HepG2 (cell line): ENCODE measurements at regions not wholly inside any gene's neighbourhood (a gene's known extent, or its start where the extent isn't known, plus 50 kb on each side); places are given as distances from the start of the nearest gene placed in this dataset.

Experiments used
- ATAC-seq: fragments of 200-7000 bp; cut with Tn5 transposase; 3 replicates; pipeline ENCODE4 v1.9.1; 2020; ENCODE audit warnings: mild to moderate bottlenecking, moderate library complexity
- BruUV-seq: library from RNA; stranded (reverse); fragments of 400-500 nt; replicated peaks from 2 replicates; lab custom pipeline; 2021; lab: Mats Ljungman, UMichigan
- CTCF ChIA-PET: fragments of 300-600 bp; formaldehyde crosslinking; extraction: SDS; loops from one replicate; lab custom pipeline; 2021; ENCODE audit warnings: low total read pairs, inconsistent platforms, low intra/inter-chr PET ratio; lab: Yijun Ruan, JAX
- POLR2A ChIA-PET: fragments of 350-600 bp; sonication (Branson Sonifier 250); formaldehyde crosslinking; loops from one replicate; lab custom pipeline; 2020; ENCODE audit warnings: antibody characterized with exemption, inconsistent platforms; lab: Yijun Ruan, JAX
- DNase-seq: peaks from one replicate; pipeline ENCODE4 v3.0.0-alpha.2; 2015; ENCODE audit warnings: low spot score
- FAIRE-seq: peaks from 3 replicates; lab custom pipeline; 2011; peaks lifted over from hg19 to GRCh38; lab: Jason Lieb, UNC
- H2AFZ ChIP-seq: one replicate; pipeline ENCODE4 v1.6.1; 2011; ENCODE audit warnings: low read length, inconsistent platforms
- H3K27ac ChIP-seq: fragments of 300-600 bp; 3 replicates; pipeline ENCODE4 v1.8.0; 2011; ENCODE audit warnings: mixed run types, mild to moderate bottlenecking, mixed read lengths, low read length, inconsistent platforms; ENCODE audit not compliant: insufficient read depth; ENCODE audit errors: extremely low read length
- H3K27me3 ChIP-seq, 2 experiments: fragments of 200-600 bp in 1 of 2; 2 replicates in 1 of 2; 3 replicates in 1 of 2; pipeline versions ENCODE4 v1.6.0 to v1.8.0; 2011; ENCODE audit warnings: low read length in 2 of 2, mild to moderate bottlenecking in 2 of 2, moderate library complexity in 2 of 2, inconsistent platforms in 1 of 2; ENCODE audit not compliant: insufficient read depth in 2 of 2, control insufficient read depth in 1 of 2
- H3K36me3 ChIP-seq, 2 experiments: fragments of 200-600 bp in 1 of 2; replicated peaks in 1 of 2; 2 replicates in 1 of 2; 3 replicates in 1 of 2; pipeline versions ENCODE4 v1.5.1 to v1.8.0; 2011; ENCODE audit warnings: low read length in 2 of 2, inconsistent platforms in 1 of 2; ENCODE audit not compliant: insufficient read depth in 2 of 2, control insufficient read depth in 1 of 2
- H3K4me1 ChIP-seq: 2 replicates; pipeline ENCODE4 v1.5.1; 2012; ENCODE audit warnings: low read length, inconsistent platforms; ENCODE audit not compliant: insufficient read depth
- H3K4me2 ChIP-seq: 2 replicates; pipeline ENCODE4 v1.6.0; 2011; ENCODE audit warnings: low read depth, low read length, inconsistent platforms
- H3K4me3 ChIP-seq, 3 experiments: fragments of 200-600 bp in 1 of 3; sonication (generic), shearing (Covaris generic) in 1 of 3; replicated peaks in 1 of 3; 2 replicates each; pipeline ENCODE4 v1.5.1; 2011 to 2016; ENCODE audit warnings: low read length in 3 of 3, inconsistent platforms in 2 of 3, low read depth in 2 of 3, mild to moderate bottlenecking in 2 of 3, control low read depth in 1 of 3, mixed read lengths in 1 of 3; ENCODE audit not compliant: insufficient read depth in 1 of 3
- H3K79me2 ChIP-seq: one replicate; pipeline ENCODE4 v1.6.1; 2011; ENCODE audit warnings: low read length, inconsistent platforms; ENCODE audit not compliant: insufficient read depth
- H3K9ac ChIP-seq: 2 replicates; pipeline ENCODE4 v1.6.0; 2011; ENCODE audit warnings: mild to moderate bottlenecking, low read depth, low read length, inconsistent platforms; ENCODE audit not compliant: insufficient read depth
- H3K9me3 ChIP-seq: 2 replicates; pipeline ENCODE4 v1.5.1; 2012; ENCODE audit warnings: mild to moderate bottlenecking, low read length
- H4K20me1 ChIP-seq: 2 replicates; pipeline ENCODE4 v1.6.0; 2011; ENCODE audit warnings: inconsistent platforms, mild to moderate bottlenecking, low read length, moderate library complexity; ENCODE audit not compliant: insufficient read depth
- ARNT ChIP-seq: fragments of 450-650 bp; IDR thresholded peaks from 2 replicates; pipeline ENCODE4 v1.6.1; 2017
- ATF3 ChIP-seq: sonication (generic); formaldehyde crosslinking; IDR thresholded peaks from 2 replicates; pipeline ENCODE4 v1.4.0; 2020; ENCODE audit warnings: missing genetic modification reagents
- DRAP1 ChIP-seq: IDR thresholded peaks from 2 replicates; pipeline ENCODE4 v1.6.1; 2016; ENCODE audit warnings: missing genetic modification reagents, missing compliant biosample characterization
- FOXC1 ChIP-seq: sonication (generic); formaldehyde crosslinking; IDR thresholded peaks from 2 replicates; pipeline ENCODE4 v1.8.0; 2022; ENCODE audit warnings: mild to moderate bottlenecking, missing genetic modification reagents, borderline replicate concordance
- MATR3 ChIP-seq: sonication (generic); formaldehyde crosslinking; IDR thresholded peaks from 2 replicates; pipeline ENCODE4 v1.4.0; 2020; ENCODE audit warnings: missing genetic modification reagents
- MTA1 ChIP-seq: sonication (generic); formaldehyde crosslinking; IDR thresholded peaks from 2 replicates; pipeline ENCODE4 v1.4.0; 2020; ENCODE audit warnings: missing genetic modification reagents, mild to moderate bottlenecking, borderline replicate concordance
- MTERF4 ChIP-seq: sonication (generic); formaldehyde crosslinking; IDR thresholded peaks from 2 replicates; pipeline ENCODE4 v1.8.0; 2023; ENCODE audit warnings: mild to moderate bottlenecking, missing genetic modification reagents
- NFE2L1 ChIP-seq: sonication (generic); formaldehyde crosslinking; IDR thresholded peaks from 2 replicates; pipeline ENCODE4 v1.4.0; 2020; ENCODE audit warnings: missing genetic modification reagents, mild to moderate bottlenecking, borderline replicate concordance
- PHF21A ChIP-seq: sonication (generic); formaldehyde crosslinking; IDR thresholded peaks from 2 replicates; pipeline ENCODE4 v1.5.0; 2020; ENCODE audit warnings: mild to moderate bottlenecking, missing genetic modification reagents
- ZBTB1 ChIP-seq: sonication (generic); formaldehyde crosslinking; IDR thresholded peaks from 2 replicates; pipeline ENCODE4 v1.4.0; 2020; ENCODE audit warnings: missing genetic modification reagents, borderline replicate concordance
- ZNF101 ChIP-seq: sonication (generic); formaldehyde crosslinking; IDR thresholded peaks from 2 replicates; pipeline ENCODE4 v1.4.0; 2020; ENCODE audit warnings: mild to moderate bottlenecking, low read depth, missing genetic modification reagents, borderline replicate concordance
- ZNF331 ChIP-seq: sonication (generic); formaldehyde crosslinking; IDR thresholded peaks from 2 replicates; pipeline ENCODE4 v1.4.0; 2020; ENCODE audit warnings: missing genetic modification reagents
- ZNF703 ChIP-seq: sonication (generic); formaldehyde crosslinking; IDR thresholded peaks from 2 replicates; pipeline ENCODE4 v1.5.1; 2020; ENCODE audit warnings: missing genetic modification reagents, mild to moderate bottlenecking, moderate library complexity, borderline replicate concordance
- ZNF780A ChIP-seq: sonication (generic); formaldehyde crosslinking; IDR thresholded peaks from 2 replicates; pipeline ENCODE4 v1.8.0; 2022; ENCODE audit warnings: mild to moderate bottlenecking, missing genetic modification reagents, moderate library complexity
- ZNF784 ChIP-seq: sonication (generic); formaldehyde crosslinking; IDR thresholded peaks from 2 replicates; pipeline ENCODE4 v1.5.1; 2020; ENCODE audit warnings: missing genetic modification reagents, mild to moderate bottlenecking, borderline replicate concordance
- WGBS: methylation state at CpG from one replicate; pipeline ENCODE4 v1.1.6; 2017; ENCODE audit warnings: low lambda C conversion rate; 5-methylcytosine and 5-hydroxymethylcytosine counted together
- in situ Hi-C: cut with HindIII; loops from 2 replicates; pipeline ENCODE4 v1.10.0; 2017; ENCODE audit warnings: low pct_unique_long_range_greater_than_20kb; ENCODE audit not compliant: extremely low pct_ligation_motif_present
- intact Hi-C: fragments of 100-400 bp; cut with micrococcal nuclease; formaldehyde crosslinking; loops from one replicate; pipeline ENCODE4 v1.10.0; 2022; ENCODE audit not compliant: unreplicated experiment

GRCh38 chr5:74442466-74442865 lies 198.1 kb downstream of the ENC1 start:
- FAIRE-seq: no peak
- no TSS peak for BruUV-seq
- CTCF ChIA-PET: no interaction called here

More at GRCh38 chr5:74442466-74442865, 198.1 kb downstream of the ENC1 start:
- no peaks in the 10 kb centered on the region for H3K9me3 ChIP-seq
- WGBS: 31% methylated on average over 3 of the region's 3 CpGs
- no peak overlapping the region for H3K4me2 ChIP-seq
- no peak for TF ChIP-seq NFE2L1 (CRISPR knock-in tag)
- TF ChIP-seq ZNF331 (CRISPR knock-in tag): no peak
- no peak for TF ChIP-seq ATF3 (CRISPR knock-in tag)
- no peak for TF ChIP-seq MATR3 (CRISPR knock-in tag)
- no peak for TF ChIP-seq MTA1
- TF ChIP-seq ZNF101: no peak
- no peak for TF ChIP-seq MTERF4 (CRISPR knock-in tag)
- no peak for TF ChIP-seq PHF21A (CRISPR knock-in tag)
- no peak for TF ChIP-seq ZBTB1 (CRISPR knock-in tag)
- no peak for TF ChIP-seq DRAP1
- no peak for TF ChIP-seq ARNT
- TF ChIP-seq ZNF780A: no peak
- no peak for TF ChIP-seq ZNF703 (CRISPR knock-in tag)
- no peak for TF ChIP-seq ZNF784
- no peak for TF ChIP-seq FOXC1 (CRISPR knock-in tag)
- H3K36me3 ChIP-seq: no peaks in the 10 kb centered on the region
- DNase-seq: no peak
- no peak overlapping the region for H3K4me3 ChIP-seq
- H3K27ac ChIP-seq: no peak overlapping the region
- POLR2A ChIA-PET: interaction anchor here (1.3 kb wide), 1 partner anchor 198 kb away, joined by 3 read pairs; the partner anchor contains the start of gene ENC1
- H3K4me1 ChIP-seq: no peaks in the 10 kb centered on the region
- in situ Hi-C loops (no loop called here), intact Hi-C loops (no loop called here)
- no peak for ATAC-seq
- no peaks in the 10 kb centered on the region for H4K20me1 ChIP-seq
- H3K27me3 ChIP-seq: no peaks in the 10 kb centered on the region
- no peaks in the 10 kb centered on the region for H3K79me2 ChIP-seq
- H3K9ac ChIP-seq: no peak overlapping the region
- H2AFZ ChIP-seq: no peak overlapping the region
